PC-3 (cell line): ENCODE measurements at regions not wholly inside any gene's neighbourhood (a gene's known extent, or its start where the extent isn't known, plus 50 kb on each side); places are given as distances from the start of the nearest gene placed in this dataset.

ENCODE experiments used
- EZH2 ChIP-seq: fragments of 300-600 bp; sonication (generic); IDR thresholded peaks from one replicate; pipeline ENCODE4 v1.6.1; 2017; ENCODE audit warnings: antibody characterized with exemption, mild to moderate bottlenecking, low read length; ENCODE audit not compliant: unreplicated experiment
- TF ChIP-seq, protein P1 (sequence below): fragments of 300-600 bp; sonication (generic); conservative IDR thresholded peaks from 2 replicates; pipeline ENCODE4 v1.5.1; 2017; ENCODE audit warnings: antibody characterized with exemption, low read depth, mild to moderate bottlenecking, low read length

DNA sequence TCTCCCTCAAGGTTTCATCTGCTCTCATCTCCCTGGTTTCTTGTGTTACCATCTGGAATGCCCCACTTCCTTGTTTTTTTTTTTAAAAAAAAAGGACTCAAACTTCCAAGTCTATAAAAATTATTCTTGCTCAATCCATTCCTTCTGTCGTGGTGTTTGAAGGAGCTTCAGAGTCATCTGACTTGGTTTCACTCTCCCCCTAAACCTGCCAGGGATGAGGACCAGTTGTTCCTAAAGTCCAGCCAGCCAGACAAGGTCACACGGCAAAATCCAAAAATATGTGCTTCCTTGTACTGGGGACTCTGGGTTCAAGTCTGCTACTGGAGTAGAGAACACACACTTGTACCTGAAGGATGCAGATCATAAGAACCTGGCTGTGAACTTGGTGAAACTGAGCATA, 84.5 kb upstream of the GPM6B start:
- TF ChIP-seq EZH2, result no peak
- TF ChIP-seq, protein P1, sequence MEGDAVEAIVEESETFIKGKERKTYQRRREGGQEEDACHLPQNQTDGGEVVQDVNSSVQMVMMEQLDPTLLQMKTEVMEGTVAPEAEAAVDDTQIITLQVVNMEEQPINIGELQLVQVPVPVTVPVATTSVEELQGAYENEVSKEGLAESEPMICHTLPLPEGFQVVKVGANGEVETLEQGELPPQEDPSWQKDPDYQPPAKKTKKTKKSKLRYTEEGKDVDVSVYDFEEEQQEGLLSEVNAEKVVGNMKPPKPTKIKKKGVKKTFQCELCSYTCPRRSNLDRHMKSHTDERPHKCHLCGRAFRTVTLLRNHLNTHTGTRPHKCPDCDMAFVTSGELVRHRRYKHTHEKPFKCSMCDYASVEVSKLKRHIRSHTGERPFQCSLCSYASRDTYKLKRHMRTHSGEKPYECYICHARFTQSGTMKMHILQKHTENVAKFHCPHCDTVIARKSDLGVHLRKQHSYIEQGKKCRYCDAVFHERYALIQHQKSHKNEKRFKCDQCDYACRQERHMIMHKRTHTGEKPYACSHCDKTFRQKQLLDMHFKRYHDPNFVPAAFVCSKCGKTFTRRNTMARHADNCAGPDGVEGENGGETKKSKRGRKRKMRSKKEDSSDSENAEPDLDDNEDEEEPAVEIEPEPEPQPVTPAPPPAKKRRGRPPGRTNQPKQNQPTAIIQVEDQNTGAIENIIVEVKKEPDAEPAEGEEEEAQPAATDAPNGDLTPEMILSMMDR, result no peak
